ENCODE measurements at regions not wholly inside any gene's neighbourhood (a gene's known extent, or its start where the extent isn't known, plus 50 kb on each side); places are given as distances from the start of the nearest gene placed in this dataset.
"Not testable (repeated sequence)": the region's sequence is repeated elsewhere in the genome, so short reads cannot be mapped to it uniquely, and the experiment has no call there.

GRCh38 chr5:154702477-154702876 is 52.7 kb upstream of the LARP1 start:
- no peak for DNase-seq (ENCODE audit: low read depth in 2 of 2)

DNA sequence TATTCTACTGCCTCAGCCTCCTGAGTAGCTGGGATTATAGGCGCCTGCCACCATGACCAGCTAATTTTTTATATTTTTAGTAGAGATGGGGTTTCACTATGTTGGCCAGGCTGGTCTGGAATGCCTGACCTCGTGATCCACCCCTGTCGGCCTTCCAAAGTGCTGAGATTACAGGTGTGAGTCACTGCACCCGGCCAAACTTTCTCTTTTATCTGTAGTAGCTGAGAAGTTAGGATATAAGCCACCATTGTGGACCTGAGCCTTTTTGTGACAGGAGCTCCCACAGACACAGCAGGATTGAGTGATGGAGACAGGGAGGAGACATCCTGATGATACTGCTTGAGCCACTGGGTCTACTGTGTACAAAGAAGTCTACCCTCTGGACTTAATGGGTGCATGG is 53.5 kb upstream of the LARP1 start:
- not testable (repeated sequence) for DNase-seq (ENCODE audit: low read depth in 2 of 2)

GRCh38 chr5:154701181-154701580 is 54.0 kb upstream of the LARP1 start:
- DNase-seq (ENCODE audit: low read depth in 2 of 2), result no peak

DNA sequence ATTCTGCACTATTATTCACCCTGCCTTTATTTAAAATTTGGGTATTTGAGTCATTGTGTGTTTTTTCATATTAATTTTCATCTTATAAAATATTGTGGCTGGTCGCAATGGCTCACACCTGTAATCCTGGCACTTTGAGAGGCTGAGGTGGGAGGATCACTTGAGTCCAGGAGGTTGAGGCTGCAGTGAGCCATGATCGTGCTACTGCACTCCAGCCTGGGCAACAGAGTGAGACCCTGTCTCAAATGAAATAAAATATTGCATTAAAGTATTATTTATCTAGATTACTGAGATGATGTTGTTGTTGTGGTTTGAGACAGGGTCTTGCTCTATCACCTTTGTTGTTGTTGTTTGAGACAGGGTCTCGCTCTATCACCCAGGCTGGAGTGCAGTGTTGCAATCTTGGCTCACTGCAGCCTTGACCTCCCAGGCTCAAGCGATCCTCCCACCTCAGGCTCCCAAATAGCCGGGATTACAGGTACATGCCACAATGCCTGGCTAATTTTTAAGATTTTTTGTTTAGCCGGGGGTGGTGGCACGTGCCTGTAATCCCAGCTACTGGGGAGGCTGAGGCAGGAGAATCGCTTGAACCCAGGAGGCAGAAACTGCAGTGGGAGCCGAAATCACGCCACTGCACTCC is 54.8 kb upstream of the LARP1 start:
- DNase-seq (ENCODE audit: low read depth in 2 of 2), result not testable (repeated sequence)

- DNase-seq (ENCODE audit: low read depth in 2 of 2), result no peak
Observed at GRCh38 chr5:154698763-154699162, 56.4 kb upstream of the LARP1 start.

- DNase-seq (ENCODE audit: low read depth in 2 of 2), result no peak
Observed at GRCh38 chr5:154697371-154697770, 57.8 kb upstream of the LARP1 start.

- DNase-seq (ENCODE audit: low read depth in 2 of 2), result no peak
Observed at GRCh38 chr5:154696891-154697290, 58.3 kb upstream of the LARP1 start.

- no peak for DNase-seq (ENCODE audit: low read depth in 2 of 2)
Observed at GRCh38 chr5:154694159-154694558, 61.0 kb upstream of the LARP1 start.

GRCh38 chr5:154690488-154690887 is 64.7 kb upstream of the LARP1 start:
- DNase-seq (ENCODE audit: low read depth in 2 of 2), result no peak

DNA sequence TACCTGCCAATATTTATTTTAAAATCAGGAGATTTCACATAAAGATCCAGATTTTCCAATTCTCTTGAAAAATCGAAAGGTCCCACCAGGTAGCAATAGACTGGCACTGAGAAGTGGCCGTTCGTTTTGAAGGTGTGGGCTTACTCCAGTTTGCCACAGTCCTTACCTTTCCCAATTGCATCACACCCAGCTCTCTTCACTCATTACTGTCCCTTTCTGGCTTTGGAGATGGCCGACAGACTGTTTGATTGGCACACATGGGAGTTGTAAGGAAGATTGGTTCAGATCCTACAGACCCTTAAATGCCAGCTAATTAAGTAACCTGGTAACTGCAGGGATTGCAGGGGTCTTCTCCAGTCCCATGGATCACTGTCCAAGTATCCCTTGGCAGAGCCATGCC is 68.7 kb upstream of the LARP1 start:
- no peak for DNase-seq (ENCODE audit: low read depth in 2 of 2)

DNA sequence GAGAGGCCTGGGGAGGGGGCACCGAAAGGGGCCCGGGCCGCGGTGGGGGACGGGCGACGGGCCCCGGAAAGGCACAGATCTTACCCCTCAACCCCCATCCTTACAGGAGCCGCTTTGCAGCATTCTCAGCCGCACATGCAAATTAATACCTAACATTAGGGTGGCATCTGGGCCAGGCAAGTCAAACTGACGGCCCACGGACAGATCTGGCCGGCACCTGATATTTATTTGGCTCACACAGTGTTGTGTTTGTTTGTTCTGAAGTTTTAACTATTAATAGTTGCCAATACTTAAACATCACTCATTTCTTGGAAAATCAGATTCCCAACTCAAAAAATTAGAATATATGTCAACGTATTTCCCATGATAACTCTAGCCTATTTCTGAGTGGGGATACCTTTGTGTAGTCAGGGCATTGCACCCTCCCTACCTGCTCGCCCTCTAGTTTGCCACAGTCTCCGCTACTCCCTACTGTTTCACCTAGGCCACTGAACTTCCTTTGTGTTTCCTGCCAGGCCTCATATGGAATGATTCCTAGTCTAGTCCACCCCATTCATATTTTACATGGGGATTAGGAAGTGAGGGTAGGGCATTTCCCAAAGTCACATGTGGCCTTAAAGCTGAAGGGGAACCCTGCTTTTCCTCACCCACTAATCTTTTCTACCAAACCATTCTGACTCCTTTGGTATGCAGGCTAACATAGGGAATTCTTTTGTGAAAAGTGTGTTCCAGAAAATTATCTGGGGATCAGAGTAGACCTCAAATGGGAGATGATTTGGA is 71.9 kb upstream of the LARP1 start:
- DNase-seq (ENCODE audit: low read depth in 2 of 2), result no peak

DNA sequence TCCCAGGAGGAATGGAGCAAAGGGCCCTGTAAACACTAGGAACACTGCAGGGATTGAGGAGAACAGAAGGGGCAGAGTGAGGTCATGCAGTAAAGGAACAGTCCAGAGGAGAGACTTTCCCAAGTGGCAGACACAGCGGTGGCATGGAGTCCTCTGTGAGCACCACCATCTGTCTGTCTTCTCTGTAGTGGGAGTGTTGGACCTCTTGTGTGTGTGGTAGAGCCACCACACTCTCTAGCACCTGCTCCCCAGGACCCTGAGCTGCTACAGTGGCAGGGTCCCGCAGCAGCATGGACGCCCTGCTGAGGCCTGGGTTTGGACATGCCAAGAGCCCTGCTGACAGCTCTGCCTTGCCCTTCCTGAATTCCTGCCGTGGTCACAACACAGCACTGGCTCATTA is 75.7 kb upstream of the LARP1 start:
- DNase-seq (ENCODE audit: low read depth in 2 of 2), result no peak

DNA sequence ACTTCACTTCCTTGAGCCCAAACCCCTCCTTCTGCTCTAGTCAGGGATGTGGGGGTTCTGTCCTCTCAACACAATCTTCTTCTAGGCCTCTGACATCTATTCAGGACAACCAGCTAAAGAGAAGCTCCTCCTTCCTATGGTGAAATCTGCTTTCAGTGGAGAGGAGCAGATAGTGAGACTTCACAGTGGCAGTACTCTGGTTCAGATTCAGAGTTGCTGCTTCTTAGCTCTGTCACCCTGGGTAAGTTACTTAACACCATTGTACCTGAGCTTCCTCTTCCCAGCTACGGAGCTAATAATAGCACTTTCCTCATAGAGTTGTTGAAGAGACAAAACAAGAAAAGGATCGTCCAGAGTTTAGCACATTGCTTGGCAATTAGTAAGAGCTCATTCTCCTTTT is 77.3 kb upstream of the LARP1 start:
- DNase-seq (ENCODE audit: low read depth in 2 of 2), result no peak

DNA sequence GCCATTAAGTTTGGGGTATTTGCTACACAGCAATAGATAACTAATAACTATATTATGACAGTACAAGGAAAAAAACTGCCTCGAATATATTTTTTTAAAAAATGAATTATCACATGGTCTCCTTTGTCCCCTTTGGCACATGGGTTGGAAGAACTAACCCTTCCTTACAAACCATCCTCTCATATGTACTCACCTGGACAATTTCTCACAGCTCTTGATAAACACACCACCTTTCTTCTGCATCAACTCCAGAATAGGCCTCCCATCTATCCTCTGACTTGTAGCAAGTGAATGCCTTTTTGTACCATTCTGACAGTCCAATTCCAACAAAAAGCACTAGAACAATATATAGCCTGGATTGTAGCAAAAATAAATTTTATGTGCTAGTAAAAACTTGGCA is 78.7 kb upstream of the LARP1 start:
- DNase-seq (ENCODE audit: low read depth in 2 of 2), result no peak

DNA sequence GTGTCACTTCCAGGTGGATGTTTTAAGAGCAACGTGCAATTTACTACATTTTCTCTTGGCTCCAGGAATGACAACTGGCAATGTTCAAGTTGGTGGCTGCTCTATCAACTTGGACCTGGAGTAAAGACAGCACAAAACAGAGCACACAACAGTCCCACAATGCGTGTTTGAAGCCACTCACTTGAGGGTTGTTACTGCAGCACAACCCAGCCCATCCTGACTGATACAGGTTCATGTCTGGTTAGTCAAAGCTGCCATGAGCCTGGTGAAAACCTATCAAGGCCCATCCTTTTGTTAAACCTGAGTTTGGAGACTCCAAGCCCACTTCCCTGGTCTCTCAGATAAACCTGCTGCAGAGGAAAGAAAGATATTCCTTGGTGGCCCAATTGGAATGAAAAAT is 81.1 kb upstream of the LARP1 start:
- no peak for DNase-seq (ENCODE audit: low read depth in 2 of 2)

GRCh38 chr5:154673506-154673905 is 81.7 kb upstream of the LARP1 start:
- DNase-seq (ENCODE audit: low read depth in 2 of 2), result no peak

DNA sequence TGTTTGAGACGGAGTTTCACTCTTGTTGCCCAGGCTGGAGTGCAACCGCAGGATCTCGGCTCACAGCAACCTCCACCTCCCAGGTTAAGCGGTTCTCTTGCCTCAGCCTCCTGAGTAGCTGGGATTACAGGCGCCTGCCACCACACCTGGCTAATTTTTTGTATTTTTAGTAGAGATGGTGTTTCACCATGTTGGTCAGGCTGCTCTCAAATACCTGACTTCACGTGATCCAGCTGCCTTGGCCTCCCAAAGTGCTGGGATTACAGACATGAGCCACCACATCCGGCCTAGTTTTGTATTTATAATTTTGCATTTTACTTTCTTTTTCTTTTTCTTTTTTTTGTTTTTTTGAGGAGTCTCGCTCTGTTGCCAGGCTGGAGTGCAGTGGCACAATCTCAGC is 85.3 kb upstream of the LARP1 start:
- DNase-seq (ENCODE audit: low read depth in 2 of 2), result not testable (repeated sequence)

DNA sequence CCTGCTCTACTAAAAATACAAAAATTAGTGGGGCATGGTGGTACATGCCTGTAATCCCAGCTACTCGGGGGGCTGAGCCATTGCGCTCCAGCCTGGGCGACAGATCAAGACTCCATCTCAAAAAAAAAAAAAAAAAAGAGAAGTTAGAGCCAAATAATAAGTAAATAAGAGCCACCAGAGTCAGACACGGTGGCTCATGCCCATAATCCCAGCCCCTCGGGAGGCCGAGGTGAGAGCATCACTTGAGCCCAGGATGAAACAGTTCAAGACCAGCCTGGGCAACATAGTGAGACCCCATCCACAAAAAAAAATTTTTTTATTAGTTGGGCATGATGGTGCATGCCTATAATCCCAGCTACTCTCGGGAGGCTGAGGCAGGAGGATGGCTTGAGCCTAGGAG is 85.8 kb upstream of the LARP1 start:
- DNase-seq (ENCODE audit: low read depth in 2 of 2), result no peak

DNA sequence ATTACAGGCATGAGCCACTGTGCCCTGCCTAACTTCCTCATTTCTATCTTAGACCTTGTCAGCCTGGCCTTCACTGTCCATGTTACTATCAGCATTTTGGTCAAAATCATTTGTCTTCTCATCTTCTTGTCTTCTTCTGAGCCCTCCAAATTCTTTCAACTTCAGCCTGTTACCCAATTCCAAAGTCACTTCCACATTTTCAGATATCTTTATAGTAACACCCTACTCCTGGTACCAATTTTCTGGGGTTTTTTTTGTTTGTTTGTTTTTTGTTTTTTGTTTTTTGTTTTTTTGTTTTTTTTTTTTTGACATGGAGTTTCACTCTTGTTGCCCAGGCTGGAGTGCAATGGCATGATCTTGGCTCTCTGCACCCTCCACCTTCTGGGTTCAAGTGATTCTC is 90.3 kb upstream of the LARP1 start:
- DNase-seq (ENCODE audit: low read depth in 2 of 2), result no peak

DNA sequence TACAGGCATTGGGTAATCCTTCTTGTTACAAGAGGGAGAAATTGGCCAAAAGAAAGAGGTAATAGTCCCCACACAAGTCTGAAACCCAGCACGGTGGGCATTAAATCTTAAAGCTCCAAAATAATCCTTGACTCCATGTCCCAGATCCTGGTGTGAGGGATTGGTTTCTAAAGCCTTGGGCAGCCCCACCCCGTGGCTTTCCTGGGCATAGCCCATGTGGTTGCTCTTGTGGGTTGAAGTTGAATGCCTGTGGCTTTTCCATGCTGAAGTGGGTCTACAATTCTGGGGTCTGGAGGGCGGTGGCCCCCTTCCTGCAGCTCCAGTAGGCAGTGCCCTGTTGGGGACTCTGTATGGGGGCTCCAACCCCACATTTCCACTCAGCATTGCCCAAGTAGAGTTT is 91.8 kb upstream of the LARP1 start:
- no peak for DNase-seq (ENCODE audit: low read depth in 2 of 2)

GRCh38 chr5:154654486-154655371 is 100.4 kb upstream of the LARP1 start:
- peak; percentile 59 to 72 for DNase-seq (ENCODE audit: low read depth in 2 of 2)

- DNase-seq (ENCODE audit: low read depth in 2 of 2), result peak; percentile 35 to 53
Observed at GRCh38 chr5:154653764-154654485, 101.3 kb upstream of the LARP1 start.
